ENCODE measurements at regions not wholly inside any gene's neighbourhood (a gene's known extent, or its start where the extent isn't known, plus 50 kb on each side); places are given as distances from the start of the nearest gene placed in this dataset.

DNA sequence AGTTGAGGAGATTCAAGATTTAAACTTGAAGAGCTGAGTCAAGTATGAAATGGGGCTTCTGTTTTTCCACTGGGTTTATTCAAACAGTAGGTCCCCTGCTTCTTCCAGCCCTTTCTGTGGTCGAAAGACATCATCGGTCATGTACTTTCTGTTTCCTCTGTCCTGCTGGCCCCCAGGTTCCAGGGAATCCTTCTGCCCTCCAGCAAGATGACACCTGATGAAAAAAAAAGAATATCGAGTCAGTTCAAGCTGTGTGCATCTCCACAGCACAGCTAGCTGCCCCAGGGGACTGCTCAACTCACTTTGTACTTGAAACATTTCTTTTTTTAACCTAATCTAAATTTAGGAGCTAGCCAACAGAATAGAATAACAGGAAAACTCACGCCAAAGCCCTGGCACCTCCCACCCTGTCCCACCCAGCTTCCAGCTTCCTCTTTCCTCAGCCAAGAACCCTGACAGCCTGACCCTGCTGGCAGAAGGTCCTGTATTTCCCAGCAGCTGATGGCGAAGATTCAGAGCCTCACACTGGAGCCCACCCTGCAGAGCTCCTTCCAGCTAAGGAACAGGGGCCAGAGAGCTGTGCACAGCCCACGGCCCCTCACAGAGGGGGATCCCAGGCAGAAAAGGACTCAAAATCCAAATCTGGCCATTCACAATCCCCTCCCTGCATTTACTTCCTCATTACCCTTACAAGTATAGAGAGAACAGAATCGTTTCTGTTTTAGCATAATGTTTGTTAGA is 176.5 kb downstream of the PSMG1 start:
- Mint-ChIP-seq H3K27ac (ENCODE audit: unreplicated experiment) (peak overlapping the region; percentile 73), H3K4me3 (ENCODE audit: unreplicated experiment) (no peak overlapping the region), H3K9me3 (ENCODE audit: unreplicated experiment) (no peaks in the 10 kb centered on the region), H3K36me3 (ENCODE audit: unreplicated experiment) (no peaks in the 10 kb centered on the region), H3K27me3 (ENCODE audit: unreplicated experiment) (no peaks in the 10 kb centered on the region), H3K4me1 (ENCODE audit: unreplicated experiment) (peaks cover 29% of the 10 kb centered on the region)
- TF ChIP-seq, protein P1, sequence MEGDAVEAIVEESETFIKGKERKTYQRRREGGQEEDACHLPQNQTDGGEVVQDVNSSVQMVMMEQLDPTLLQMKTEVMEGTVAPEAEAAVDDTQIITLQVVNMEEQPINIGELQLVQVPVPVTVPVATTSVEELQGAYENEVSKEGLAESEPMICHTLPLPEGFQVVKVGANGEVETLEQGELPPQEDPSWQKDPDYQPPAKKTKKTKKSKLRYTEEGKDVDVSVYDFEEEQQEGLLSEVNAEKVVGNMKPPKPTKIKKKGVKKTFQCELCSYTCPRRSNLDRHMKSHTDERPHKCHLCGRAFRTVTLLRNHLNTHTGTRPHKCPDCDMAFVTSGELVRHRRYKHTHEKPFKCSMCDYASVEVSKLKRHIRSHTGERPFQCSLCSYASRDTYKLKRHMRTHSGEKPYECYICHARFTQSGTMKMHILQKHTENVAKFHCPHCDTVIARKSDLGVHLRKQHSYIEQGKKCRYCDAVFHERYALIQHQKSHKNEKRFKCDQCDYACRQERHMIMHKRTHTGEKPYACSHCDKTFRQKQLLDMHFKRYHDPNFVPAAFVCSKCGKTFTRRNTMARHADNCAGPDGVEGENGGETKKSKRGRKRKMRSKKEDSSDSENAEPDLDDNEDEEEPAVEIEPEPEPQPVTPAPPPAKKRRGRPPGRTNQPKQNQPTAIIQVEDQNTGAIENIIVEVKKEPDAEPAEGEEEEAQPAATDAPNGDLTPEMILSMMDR (IDR thresholded peaks at IDR 0.05) = no peak
- DNase-seq (ENCODE audit: extremely low spot score, unreplicated experiment) = no peak

DNA sequence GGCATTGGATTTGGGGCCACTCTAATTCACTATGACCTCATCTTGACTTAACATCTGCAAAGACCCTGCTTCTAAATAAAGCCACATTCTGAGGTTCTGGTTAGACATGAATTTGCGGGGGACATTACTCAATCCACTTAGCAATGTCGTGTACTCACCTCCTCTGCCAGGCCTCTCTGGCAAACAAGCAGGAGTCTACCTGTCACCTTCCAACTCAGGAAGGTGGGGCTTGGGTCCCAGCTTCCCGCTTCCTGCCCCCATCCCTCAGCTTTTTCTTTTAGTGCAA is 177.8 kb downstream of the PSMG1 start:
- TF ChIP-seq, protein P1 (IDR thresholded peaks at IDR 0.05) = no peak
- H3K27ac Mint-ChIP-seq (ENCODE audit: unreplicated experiment) = no peak overlapping the region
- DNase-seq (ENCODE audit: extremely low spot score, unreplicated experiment) = no peak

GRCh38 chr21:39004634-39005501 is 178.4 kb downstream of the PSMG1 start:
- H3K4me1 Mint-ChIP-seq (ENCODE audit: unreplicated experiment) = peaks cover 31% of the 10 kb centered on the region
- H3K36me3 Mint-ChIP-seq (ENCODE audit: unreplicated experiment) = no peaks in the 10 kb centered on the region
- no peaks in the 10 kb centered on the region for H3K9me3 Mint-ChIP-seq (ENCODE audit: unreplicated experiment)
- H3K27ac Mint-ChIP-seq (ENCODE audit: unreplicated experiment) = peak overlapping the region; percentile 34
- H3K4me3 Mint-ChIP-seq (ENCODE audit: unreplicated experiment) = no peak overlapping the region
- DNase-seq (ENCODE audit: extremely low spot score, unreplicated experiment) = no peak
- TF ChIP-seq, protein P1 (IDR thresholded peaks at IDR 0.05) = no peak
- no peaks in the 10 kb centered on the region for H3K27me3 Mint-ChIP-seq (ENCODE audit: unreplicated experiment)

More for the DNA sequence above, 177.8 kb downstream of the PSMG1 start:
- H3K27me3 Mint-ChIP-seq (ENCODE audit: unreplicated experiment) = no peaks in the 10 kb centered on the region
- no peak overlapping the region for H3K4me3 Mint-ChIP-seq (ENCODE audit: unreplicated experiment)
- H3K36me3 Mint-ChIP-seq (ENCODE audit: unreplicated experiment) = no peaks in the 10 kb centered on the region
- no peaks in the 10 kb centered on the region for H3K9me3 Mint-ChIP-seq (ENCODE audit: unreplicated experiment)
- peaks cover 31% of the 10 kb centered on the region for H3K4me1 Mint-ChIP-seq (ENCODE audit: unreplicated experiment)

- Mint-ChIP-seq H3K27ac (ENCODE audit: unreplicated experiment) (no peak overlapping the region), H3K27me3 (ENCODE audit: unreplicated experiment) (no peaks in the 10 kb centered on the region), H3K9me3 (ENCODE audit: unreplicated experiment) (no peaks in the 10 kb centered on the region), H3K4me1 (ENCODE audit: unreplicated experiment) (peaks cover 34% of the 10 kb centered on the region), H3K4me3 (ENCODE audit: unreplicated experiment) (no peak overlapping the region), H3K36me3 (ENCODE audit: unreplicated experiment) (no peaks in the 10 kb centered on the region)
- no peak for DNase-seq (ENCODE audit: extremely low spot score, unreplicated experiment)
- TF ChIP-seq, protein P1 (IDR thresholded peaks at IDR 0.05) = no peak
Measured at GRCh38 chr21:39003982-39004633, 179.1 kb downstream of the PSMG1 start.

DNA sequence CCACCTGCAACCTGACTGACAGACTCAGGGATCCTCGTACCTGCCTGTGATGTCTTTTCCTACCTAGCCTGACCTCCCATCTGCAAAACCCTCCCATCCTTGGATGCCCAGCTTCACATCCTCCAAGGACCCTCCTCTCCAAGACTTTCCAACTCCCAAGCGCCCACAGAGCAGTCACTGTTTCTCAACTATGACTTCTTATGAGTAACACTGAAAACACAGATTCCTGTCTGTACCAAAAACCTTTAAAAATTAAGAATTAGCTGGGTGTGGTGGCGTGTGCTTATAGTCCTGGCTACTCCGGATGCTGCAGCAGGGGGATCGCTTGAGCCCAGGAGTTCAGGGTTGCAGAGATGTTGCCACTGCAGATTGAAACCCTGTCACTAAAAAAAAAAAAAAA is 181.9 kb downstream of the PSMG1 start:
- Mint-ChIP-seq H3K4me3 (ENCODE audit: unreplicated experiment) (no peak overlapping the region), H3K27ac (ENCODE audit: unreplicated experiment) (no peak overlapping the region), H3K9me3 (ENCODE audit: unreplicated experiment) (no peaks in the 10 kb centered on the region), H3K27me3 (ENCODE audit: unreplicated experiment) (no peaks in the 10 kb centered on the region), H3K36me3 (ENCODE audit: unreplicated experiment) (no peaks in the 10 kb centered on the region), H3K4me1 (ENCODE audit: unreplicated experiment) (peaks cover 30% of the 10 kb centered on the region)
- DNase-seq (ENCODE audit: extremely low spot score, unreplicated experiment) = no peak
- TF ChIP-seq, protein P1 (IDR thresholded peaks at IDR 0.05) = no peak

Measured in osteocyte (in vitro differentiated cells).